GM12873 (cell line): ENCODE measurements at regions not wholly inside any gene's neighbourhood (a gene's known extent, or its start where the extent isn't known, plus 50 kb on each side); places are given as distances from the start of the nearest gene placed in this dataset.

Experiments
- TF ChIP-seq, protein P1 (sequence below): IDR thresholded peaks from 2 replicates; pipeline ENCODE4 v1.5.1; 2012; ENCODE audit warnings: low read depth, mild to moderate bottlenecking, moderate library complexity, low read length, control low read depth; ENCODE audit not compliant: insufficient read depth; ENCODE audit errors: missing control alignments

DNA sequence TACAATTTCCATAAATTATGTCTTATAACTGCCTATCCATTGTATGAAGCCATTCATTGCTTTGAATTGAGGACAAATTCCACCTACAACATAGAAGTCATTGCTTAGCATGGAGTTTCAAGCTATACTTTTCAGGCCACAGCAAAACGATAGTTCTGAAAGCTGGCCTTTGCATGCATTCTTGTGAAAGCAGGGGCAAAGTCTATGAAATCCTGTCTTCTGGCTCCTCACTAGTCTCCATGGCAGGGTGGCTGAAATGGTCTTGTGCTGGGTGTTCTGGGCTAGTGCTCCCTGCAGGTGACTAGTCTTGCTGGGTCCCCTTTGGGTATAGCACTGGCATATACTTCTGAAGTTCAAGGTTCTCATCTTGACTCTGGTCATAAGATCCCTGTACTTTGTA, 353.9 kb upstream of the ZNF608 start:
- TF ChIP-seq, protein P1, sequence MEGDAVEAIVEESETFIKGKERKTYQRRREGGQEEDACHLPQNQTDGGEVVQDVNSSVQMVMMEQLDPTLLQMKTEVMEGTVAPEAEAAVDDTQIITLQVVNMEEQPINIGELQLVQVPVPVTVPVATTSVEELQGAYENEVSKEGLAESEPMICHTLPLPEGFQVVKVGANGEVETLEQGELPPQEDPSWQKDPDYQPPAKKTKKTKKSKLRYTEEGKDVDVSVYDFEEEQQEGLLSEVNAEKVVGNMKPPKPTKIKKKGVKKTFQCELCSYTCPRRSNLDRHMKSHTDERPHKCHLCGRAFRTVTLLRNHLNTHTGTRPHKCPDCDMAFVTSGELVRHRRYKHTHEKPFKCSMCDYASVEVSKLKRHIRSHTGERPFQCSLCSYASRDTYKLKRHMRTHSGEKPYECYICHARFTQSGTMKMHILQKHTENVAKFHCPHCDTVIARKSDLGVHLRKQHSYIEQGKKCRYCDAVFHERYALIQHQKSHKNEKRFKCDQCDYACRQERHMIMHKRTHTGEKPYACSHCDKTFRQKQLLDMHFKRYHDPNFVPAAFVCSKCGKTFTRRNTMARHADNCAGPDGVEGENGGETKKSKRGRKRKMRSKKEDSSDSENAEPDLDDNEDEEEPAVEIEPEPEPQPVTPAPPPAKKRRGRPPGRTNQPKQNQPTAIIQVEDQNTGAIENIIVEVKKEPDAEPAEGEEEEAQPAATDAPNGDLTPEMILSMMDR = no peak

DNA sequence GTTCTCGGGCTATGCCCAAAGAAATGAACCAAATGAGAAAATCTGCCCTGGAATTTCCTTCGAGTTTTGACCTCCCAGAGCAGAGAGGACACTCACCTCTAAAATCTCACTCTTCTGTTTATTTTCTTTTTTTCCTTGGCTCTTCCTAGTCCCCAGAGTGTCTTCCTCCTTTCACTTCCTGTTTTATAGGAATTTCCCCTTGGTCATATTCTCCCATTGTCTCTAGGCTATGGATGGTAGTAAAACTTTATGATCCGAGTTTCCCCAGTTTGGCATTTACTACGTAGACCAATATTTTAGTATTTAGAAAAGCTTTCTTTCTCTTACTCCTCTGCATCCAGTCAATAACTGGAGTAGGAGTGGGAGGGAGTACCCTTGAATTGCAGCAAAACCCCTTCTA, 354.5 kb upstream of the ZNF608 start:
- TF ChIP-seq, protein P1 = no peak

- TF ChIP-seq, protein P1 = no peak
Observed at GRCh38 chr5:125103459-125103858, 357.0 kb upstream of the ZNF608 start.

DNA sequence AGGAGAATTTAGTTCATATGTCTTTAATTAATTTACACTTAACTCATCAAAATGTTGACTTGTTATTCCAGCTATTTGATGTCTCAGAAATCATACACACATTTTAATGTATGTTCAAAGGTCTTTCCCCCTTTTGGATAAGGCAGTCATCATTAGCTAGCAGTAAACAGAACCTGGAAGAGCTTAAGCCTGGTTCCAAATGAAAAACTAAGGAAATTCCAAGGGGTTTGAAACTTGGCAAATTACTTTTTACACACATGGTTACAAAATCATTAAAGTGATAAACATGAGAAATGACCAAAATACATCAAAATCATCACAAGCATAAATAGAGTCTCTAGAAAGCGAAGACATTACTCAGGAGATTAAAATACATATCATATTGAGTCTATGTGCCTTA, 359.8 kb upstream of the ZNF608 start:
- TF ChIP-seq, protein P1 = no peak

DNA sequence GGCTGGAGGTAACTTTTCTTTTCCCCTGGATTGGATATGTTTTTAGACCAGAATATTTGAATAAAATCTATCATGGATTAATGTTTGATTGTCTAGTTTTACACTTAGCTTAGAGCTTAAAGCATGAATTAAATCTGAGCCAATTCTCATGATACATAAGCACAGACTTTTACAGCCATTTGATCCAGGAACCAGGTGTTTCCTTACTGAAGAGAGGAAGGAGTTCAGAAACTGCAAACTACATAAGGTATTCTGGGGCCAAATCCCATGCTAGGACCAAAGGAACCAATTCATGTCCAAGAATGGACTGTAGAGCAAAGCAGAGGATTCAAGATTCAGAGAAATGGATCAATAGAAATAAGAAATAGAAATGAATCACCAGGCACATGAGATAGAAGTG, 360.4 kb upstream of the ZNF608 start:
- TF ChIP-seq, protein P1 = no peak

- TF ChIP-seq, protein P1 = no peak
Observed at GRCh38 chr5:125109293-125109692, 362.9 kb upstream of the ZNF608 start.

DNA sequence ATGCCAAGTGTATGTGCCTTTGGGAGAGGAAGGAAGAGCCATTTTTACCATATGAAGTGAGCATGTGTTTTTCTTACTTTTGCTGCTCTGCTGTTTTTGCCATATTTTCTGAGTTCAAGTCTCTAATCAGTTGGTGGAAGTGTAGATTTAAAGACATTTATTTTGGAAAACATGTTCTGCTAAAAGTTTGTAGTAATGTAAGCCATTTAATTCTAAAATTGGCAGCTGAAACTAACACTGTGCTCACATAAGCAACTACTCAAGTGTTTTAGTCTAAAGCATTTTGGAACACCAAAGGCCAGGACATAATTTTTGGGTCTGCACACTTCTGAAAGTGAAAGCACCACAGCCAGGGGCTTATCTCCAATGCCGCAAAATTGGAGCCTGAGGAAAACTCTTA, 363.4 kb upstream of the ZNF608 start:
- TF ChIP-seq, protein P1 = no peak

DNA sequence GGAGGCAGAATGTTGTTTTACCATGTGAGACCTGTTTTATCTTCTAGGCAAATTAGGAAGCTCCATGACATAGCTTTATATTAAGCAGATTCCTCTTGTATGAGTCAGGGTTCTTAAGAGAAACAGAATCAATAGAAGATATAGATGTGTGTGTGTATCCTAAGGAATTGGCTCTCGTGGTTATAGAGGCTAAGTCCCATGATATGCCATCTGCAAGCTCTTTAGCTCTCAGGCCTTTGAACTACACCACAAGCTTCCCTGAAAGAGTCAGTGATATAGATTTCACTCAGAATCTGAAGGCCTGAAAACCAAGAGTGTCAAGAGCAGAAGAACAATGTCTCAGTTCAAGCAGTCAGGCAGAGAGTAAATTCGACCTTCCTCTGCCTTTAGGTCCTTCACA, 365.8 kb upstream of the ZNF608 start:
- TF ChIP-seq, protein P1 = no peak
